SK-N-SH (cell line): ENCODE measurements at regions not wholly inside any gene's neighbourhood (a gene's known extent, or its start where the extent isn't known, plus 50 kb on each side); places are given as distances from the start of the nearest gene placed in this dataset.

Experiments
- CTCF ChIA-PET: fragments of 300-600, 350-600 bp; formaldehyde crosslinking; extraction: SDS; loops from one replicate; lab custom pipeline; 2021; lab: Yijun Ruan, JAX
- POLR2A ChIA-PET: fragments of 350-600 bp; sonication (Branson Sonifier 250); formaldehyde crosslinking; extraction: SDS; loops from one replicate; lab custom pipeline; 2020; ENCODE audit warnings: antibody characterized with exemption, inconsistent platforms; lab: Yijun Ruan, JAX
- DNase-seq: peaks from one replicate; pipeline ENCODE4 v3.0.0; 2012
- H2AFZ ChIP-seq: fragments of 200-600 bp; sonication (generic); 2 replicates; pipeline ENCODE4 v1.8.1; 2016; ENCODE audit warnings: antibody characterized with exemption, mild to moderate bottlenecking, low read depth
- H3F3A ChIP-seq: fragments of 200-600 bp; sonication (generic); replicated peaks from 2 replicates; pipeline ENCODE3; 2016; ENCODE audit warnings: antibody characterized with exemption, mild to moderate bottlenecking; ENCODE audit not compliant: insufficient read depth
- H3K27ac ChIP-seq, 2 experiments: fragments of 200-500 bp in 1 of 2; fragments of 200-600 bp in 1 of 2; sonication (Bioruptor generic) in 1 of 2; sonication (generic), shearing (Covaris generic) in 1 of 2; 2 replicates each; pipeline versions ENCODE4 v1.5.1 to v1.6.1; 2014 to 2016; ENCODE audit warnings: low read depth in 2 of 2, inconsistent platforms in 1 of 2, low read length in 1 of 2, mild to moderate bottlenecking in 1 of 2, mixed read lengths in 1 of 2
- H3K27me3 ChIP-seq: fragments of 200-600 bp; sonication (generic), shearing (Covaris generic); 2 replicates; pipeline ENCODE4 v1.6.1; 2016; ENCODE audit warnings: mixed run types; ENCODE audit not compliant: insufficient read depth
- H3K36me3 ChIP-seq, 2 experiments: fragments of 200-500 bp in 1 of 2; fragments of 200-600 bp in 1 of 2; sonication (Bioruptor generic) in 1 of 2; sonication (generic) in 1 of 2; replicated peaks in 1 of 2; 2 replicates each; pipeline versions ENCODE3 to v1.5.1; 2014 to 2016; ENCODE audit warnings: low read length in 1 of 2, mild to moderate bottlenecking in 1 of 2; ENCODE audit not compliant: insufficient read depth in 2 of 2, control insufficient read depth in 1 of 2
- H3K4me1 ChIP-seq, 2 experiments: fragments of 200-500 bp in 1 of 2; fragments of 200-600 bp in 1 of 2; sonication (Bioruptor generic) in 1 of 2; sonication (generic), shearing (Covaris generic) in 1 of 2; 2 replicates each; pipeline versions ENCODE4 v1.5.1 to v1.6.1; 2014 to 2016; ENCODE audit warnings: low read depth in 1 of 2, low read length in 1 of 2, mixed run types in 1 of 2; ENCODE audit not compliant: insufficient read depth in 2 of 2, control insufficient read depth in 1 of 2
- H3K4me2 ChIP-seq: fragments of 200-600 bp; sonication (generic), shearing (Covaris generic); 2 replicates; pipeline ENCODE4 v1.6.1; 2017; ENCODE audit warnings: mixed run types
- H3K4me3 ChIP-seq, 2 experiments: fragments of 200-500 bp in 1 of 2; fragments of 200-600 bp in 1 of 2; sonication (Bioruptor generic) in 1 of 2; sonication (generic), shearing (Covaris generic) in 1 of 2; 2 replicates each; pipeline versions ENCODE4 v1.5.1 to v1.8.1; 2014 to 2016; ENCODE audit warnings: low read depth in 2 of 2, inconsistent platforms in 1 of 2, low read length in 1 of 2, mild to moderate bottlenecking in 1 of 2, mixed read lengths in 1 of 2, moderate library complexity in 1 of 2
- H3K79me2 ChIP-seq: fragments of 200-600 bp; sonication (generic); 2 replicates; pipeline ENCODE4 v1.8.1; 2017; ENCODE audit warnings: mild to moderate bottlenecking; ENCODE audit not compliant: insufficient read depth
- H3K9ac ChIP-seq: fragments of 200-600 bp; sonication (generic); 2 replicates; pipeline ENCODE4 v1.6.1; 2017; ENCODE audit warnings: mixed run types
- H3K9me2 ChIP-seq: fragments of 200-600 bp; sonication (generic); 2 replicates; pipeline ENCODE4 v1.6.1; 2017; ENCODE audit warnings: mixed run types
- H3K9me3 ChIP-seq: fragments of 200-600 bp; sonication (generic); 2 replicates; pipeline ENCODE4 v1.6.1; 2017; ENCODE audit warnings: mixed run types, mild to moderate bottlenecking, moderate library complexity
- H4K20me1 ChIP-seq: fragments of 200-600 bp; sonication (generic); 2 replicates; pipeline ENCODE4 v1.6.1; 2017; ENCODE audit warnings: mild to moderate bottlenecking, mixed run types; ENCODE audit not compliant: insufficient read depth
- EP300 ChIP-seq, 2 experiments: IDR thresholded peaks; 2 replicates each; pipeline versions ENCODE4 v1.4.0 to v1.6.1; 2012; ENCODE audit warnings: borderline replicate concordance in 1 of 2, low read depth in 1 of 2, low read length in 1 of 2
- EZH2phosphoT487 ChIP-seq: fragments of 200-600 bp; sonication (generic); IDR thresholded peaks from 2 replicates; pipeline ENCODE4 v1.6.1; 2017; ENCODE audit warnings: low read depth, mixed run types, mild to moderate bottlenecking, antibody characterized with exemption, moderate library complexity, borderline replicate concordance
- FOSL2 ChIP-seq: IDR thresholded peaks from 2 replicates; pipeline ENCODE4 v1.4.0; 2012; ENCODE audit warnings: low read depth, mild to moderate bottlenecking, moderate library complexity, borderline replicate concordance
- IRF3 ChIP-seq: fragments of 150-350 bp; IDR thresholded peaks from 2 replicates; pipeline ENCODE4 v1.6.1; 2016; ENCODE audit warnings: mild to moderate bottlenecking, low read depth, low read length
- MAX ChIP-seq: IDR thresholded peaks from 2 replicates; pipeline ENCODE4 v1.4.0; 2012; ENCODE audit warnings: low read depth
- NFIC ChIP-seq: IDR thresholded peaks from 2 replicates; pipeline ENCODE4 v1.4.0; 2012; ENCODE audit warnings: borderline replicate concordance
- NRF1 ChIP-seq: IDR thresholded peaks from 2 replicates; pipeline ENCODE4 v1.6.1; 2012; ENCODE audit warnings: low read depth, mild to moderate bottlenecking, low read length
- POLR2AphosphoS5 ChIP-seq: IDR thresholded peaks from 2 replicates; pipeline ENCODE4 v1.6.1; 2012; ENCODE audit warnings: low read depth, low read length
- RAD21 ChIP-seq: IDR thresholded peaks from 2 replicates; pipeline ENCODE4 v1.6.1; 2012; ENCODE audit warnings: mild to moderate bottlenecking, low read length
- REST ChIP-seq: IDR thresholded peaks from 2 replicates; pipeline ENCODE4 v1.6.1; 2012; ENCODE audit warnings: mild to moderate bottlenecking, low read depth, low read length, moderate library complexity
- RFX5 ChIP-seq: IDR thresholded peaks from 2 replicates; pipeline ENCODE4 v1.6.1; 2012; ENCODE audit warnings: mild to moderate bottlenecking, improper control_type of control experiment, low read length
- SMC3 ChIP-seq: IDR thresholded peaks from 2 replicates; pipeline ENCODE4 v1.6.1; 2012; ENCODE audit warnings: low read depth, low read length, improper control_type of control experiment
- YY1 ChIP-seq: IDR thresholded peaks from 2 replicates; pipeline ENCODE4 v1.4.0; 2012; ENCODE audit warnings: low read depth, mild to moderate bottlenecking
- ZBTB33 ChIP-seq: IDR thresholded peaks from 2 replicates; pipeline ENCODE4 v1.4.0; 2012; ENCODE audit warnings: low read depth, borderline replicate concordance
- WGBS: methylation state at CpG from one replicate; pipeline ENCODE4 v1.1.6; 2017; ENCODE audit warnings: low lambda C conversion rate; 5-methylcytosine and 5-hydroxymethylcytosine counted together

- TF ChIP-seq SMC3 (no peak), ZBTB33 (no peak), EZH2phosphoT487 (no peak)
- H3K9me3 ChIP-seq, result no peaks in the 10 kb centered on the region
- H3K36me3 ChIP-seq, result no peaks in the 10 kb centered on the region
- H3K27ac ChIP-seq, result no peak overlapping the region
- H3K4me1 ChIP-seq, result no peaks in the 10 kb centered on the region
- no peak overlapping the region for H3K4me2 ChIP-seq
- H3F3A ChIP-seq, result no peaks in the 10 kb centered on the region
- H2AFZ ChIP-seq, result no peak overlapping the region
- no peak overlapping the region for H3K4me3 ChIP-seq
- ChIA-PET CTCF (no interaction called here), POLR2A (no interaction called here)
- no peaks in the 10 kb centered on the region for H4K20me1 ChIP-seq
- H3K27me3 ChIP-seq, result no peaks in the 10 kb centered on the region
- no peaks in the 10 kb centered on the region for H3K9me2 ChIP-seq
- H3K9ac ChIP-seq, result no peak overlapping the region
- H3K79me2 ChIP-seq, result no peaks in the 10 kb centered on the region
- WGBS, result 79% methylated on average over 19 of the region's 62 CpGs
- no peak for DNase-seq
Measured at GRCh38 chr14:84399296-84399910, 1130.5 kb upstream of the FLRT2 start.

GRCh38 chr14:84401631-84402030 lies 1128.3 kb upstream of the FLRT2 start:
- Histone ChIP-seq H3K9me3 (no peaks in the 10 kb centered on the region), H3K27ac (no peak overlapping the region), H3K36me3 (no peaks in the 10 kb centered on the region), H3K79me2 (no peaks in the 10 kb centered on the region), H3K4me1 (no peaks in the 10 kb centered on the region), H4K20me1 (no peaks in the 10 kb centered on the region), H3K27me3 (no peaks in the 10 kb centered on the region), H3F3A (no peaks in the 10 kb centered on the region), H3K4me2 (no peak overlapping the region), H3K4me3 (no peak overlapping the region), H2AFZ (no peak overlapping the region), H3K9ac (no peak overlapping the region), H3K9me2 (no peaks in the 10 kb centered on the region)
- no peak for DNase-seq
- no peak for TF ChIP-seq REST
- no peak for TF ChIP-seq IRF3
- no peak for TF ChIP-seq RAD21
- no peak for TF ChIP-seq SMC3
- no peak for TF ChIP-seq EP300 (IDR thresholded peaks at IDR 0.05; ENCODE audit: borderline replicate concordance in 1 of 2, low read depth in 1 of 2, low read length in 1 of 2)
- no peak for TF ChIP-seq NRF1
- no peak for TF ChIP-seq NFIC
- TF ChIP-seq MAX, result no peak
- TF ChIP-seq YY1, result no peak
- TF ChIP-seq FOSL2, result no peak
- TF ChIP-seq RFX5, result no peak
- TF ChIP-seq POLR2AphosphoS5, result no peak
- ChIA-PET POLR2A (no interaction called here), CTCF (no interaction called here)
- WGBS, result 10% methylated on average over 3 of the region's 3 CpGs
